Activated CD8-positive, alpha-beta memory T cell treated with anti-CD3 and anti-CD28 coated beads, Interleukin-2, amount 10 ng/mL, durations not matched to agents 7 days and 5 days (primary cell): ENCODE measurements at regions not wholly inside any gene's neighbourhood (a gene's known extent, or its start where the extent isn't known, plus 50 kb on each side); places are given as distances from the start of the nearest gene placed in this dataset.

Experiments
- ATAC-seq: fragments of 150-1000 bp; cut with Tn5 transposase; one replicate; pipeline ENCODE4 v1.10.0; 2021; ENCODE audit warnings: moderate library complexity
- CTCF ChIA-PET: fragments of 350-600 bp; sonication (Branson Sonifier 250); formaldehyde crosslinking; loops from one replicate; lab custom pipeline; 2021; ENCODE audit warnings: antibody characterized with exemption; lab: Charles Lee
- DNase-seq: peaks from one replicate; pipeline ENCODE4 v3.0.0-alpha.2; 2020
- H3K27ac Mint-ChIP-seq: one replicate; pipeline ENCODE4 v1.8.0; 2021; ENCODE audit warnings: mild to moderate bottlenecking, mixed read lengths
- H3K27me3 Mint-ChIP-seq: one replicate; pipeline ENCODE4 v1.8.0; 2021; ENCODE audit warnings: mixed read lengths
- H3K36me3 Mint-ChIP-seq: one replicate; pipeline ENCODE4 v1.8.0; 2021; ENCODE audit warnings: mild to moderate bottlenecking, mixed read lengths
- H3K4me1 Mint-ChIP-seq: one replicate; pipeline ENCODE4 v1.8.0; 2021; ENCODE audit warnings: mixed read lengths
- H3K4me3 Mint-ChIP-seq: one replicate; pipeline ENCODE4 v1.8.0; 2021; ENCODE audit warnings: mild to moderate bottlenecking, moderate library complexity, mixed read lengths
- H3K9me3 Mint-ChIP-seq: one replicate; pipeline ENCODE4 v1.8.0; 2022; ENCODE audit warnings: low read depth, mixed read lengths

DNA sequence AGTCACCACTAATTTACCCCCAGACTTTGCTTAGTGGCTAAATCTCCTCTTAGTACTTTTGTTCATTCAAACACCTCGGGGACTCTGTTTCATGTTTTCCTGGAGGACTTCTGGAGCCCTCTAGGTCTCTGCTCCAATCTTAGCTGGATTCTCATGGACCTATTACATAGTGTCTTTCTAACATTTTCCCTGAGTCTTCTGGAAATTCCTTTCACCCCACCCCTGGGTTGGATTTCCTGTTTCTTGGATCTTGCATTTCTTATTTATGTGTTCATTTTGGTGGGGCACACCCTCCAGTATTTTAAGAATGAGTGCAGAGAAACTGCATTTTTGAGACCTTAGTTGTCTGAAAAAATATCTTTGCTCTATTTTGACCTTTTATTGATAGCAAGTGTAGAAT, 220.1 kb downstream of the BLID start:
- H3K4me1 Mint-ChIP-seq: no peaks in the 10 kb centered on the region
- no peak overlapping the region for H3K4me3 Mint-ChIP-seq
- DNase-seq (no peak), ATAC-seq (no peak)
- no peaks in the 10 kb centered on the region for H3K36me3 Mint-ChIP-seq
- H3K27me3 Mint-ChIP-seq: no peaks in the 10 kb centered on the region
- CTCF ChIA-PET: no interaction called here
- H3K27ac Mint-ChIP-seq: no peak overlapping the region
- peaks cover 5% of the 10 kb centered on the region for H3K9me3 Mint-ChIP-seq

DNA sequence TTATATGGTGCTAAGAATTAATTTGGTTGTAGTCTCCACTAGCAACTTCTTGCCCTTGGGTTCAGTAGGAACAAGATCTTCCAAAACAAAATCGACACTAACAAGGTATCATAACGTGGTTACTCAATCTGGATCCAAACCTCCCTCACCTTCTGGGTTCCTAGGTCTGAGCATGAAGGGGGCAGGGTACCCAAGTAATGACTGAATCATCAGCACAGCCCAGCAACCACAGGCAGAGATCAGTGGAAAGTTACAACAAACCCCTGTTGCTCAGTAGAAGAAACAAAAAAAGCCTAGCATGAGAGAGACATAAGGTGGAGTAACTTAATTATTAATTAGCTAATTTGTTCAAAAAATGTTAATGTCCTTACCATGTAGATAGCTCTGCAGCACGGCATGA, 221.4 kb downstream of the BLID start:
- no peak for DNase-seq
- H3K9me3 Mint-ChIP-seq: peaks cover 5% of the 10 kb centered on the region
- H3K27me3 Mint-ChIP-seq: no peaks in the 10 kb centered on the region
- H3K27ac Mint-ChIP-seq: no peak overlapping the region
- H3K36me3 Mint-ChIP-seq: no peaks in the 10 kb centered on the region
- CTCF ChIA-PET: no interaction called here
- no peak for ATAC-seq
- H3K4me3 Mint-ChIP-seq: no peak overlapping the region
- no peaks in the 10 kb centered on the region for H3K4me1 Mint-ChIP-seq

DNA sequence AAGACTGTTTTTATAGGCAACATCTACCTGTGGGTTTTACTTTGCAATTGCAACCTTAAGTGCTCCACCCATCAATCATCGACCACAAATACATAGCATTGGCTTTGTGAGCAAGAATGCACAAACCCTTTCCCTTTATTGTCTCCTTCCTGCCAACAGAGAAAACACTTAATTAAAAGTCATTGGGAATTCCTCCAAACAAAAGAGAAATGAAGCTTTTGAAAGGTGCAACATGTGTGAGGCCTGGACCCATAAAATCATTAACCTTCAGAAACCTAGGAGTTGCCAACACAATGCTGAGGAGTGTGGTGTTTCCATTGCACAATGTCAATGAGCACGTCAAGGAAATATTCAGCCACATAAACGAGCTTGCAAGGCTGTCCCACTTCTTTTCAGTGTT, 223.2 kb downstream of the BLID start:
- no peaks in the 10 kb centered on the region for H3K36me3 Mint-ChIP-seq
- ATAC-seq (no peak), DNase-seq (no peak)
- CTCF ChIA-PET: no interaction called here
- H3K27me3 Mint-ChIP-seq: no peaks in the 10 kb centered on the region
- no peak overlapping the region for H3K27ac Mint-ChIP-seq
- peaks cover 5% of the 10 kb centered on the region for H3K9me3 Mint-ChIP-seq
- no peak overlapping the region for H3K4me3 Mint-ChIP-seq
- H3K4me1 Mint-ChIP-seq: no peaks in the 10 kb centered on the region

DNA sequence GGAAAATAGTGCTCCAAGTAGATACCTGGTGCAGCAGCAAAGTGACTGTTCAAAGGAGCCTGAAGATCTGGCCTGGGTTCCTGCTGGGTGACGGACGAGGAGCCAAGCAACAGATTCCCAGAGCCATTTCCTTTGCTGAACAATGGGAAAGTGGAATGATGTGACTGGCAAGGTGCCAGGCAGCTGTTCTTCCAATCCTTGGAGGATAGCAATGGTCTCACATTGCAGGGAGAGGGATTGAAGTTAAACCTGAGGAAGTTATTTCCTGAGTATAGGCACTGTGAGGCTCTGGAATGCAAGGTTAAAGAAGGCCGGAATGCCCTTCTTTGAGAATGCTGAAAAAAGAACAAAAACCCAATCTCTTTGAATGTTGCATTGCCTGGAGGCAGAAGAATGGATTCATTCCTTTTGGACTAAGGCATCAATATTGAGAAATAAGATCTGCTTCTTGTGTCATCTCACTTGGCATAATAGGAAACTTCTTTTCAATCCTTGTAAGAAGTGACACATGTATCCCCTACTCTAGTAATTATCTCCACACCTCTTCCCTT, 223.8 kb downstream of the BLID start:
- CTCF ChIA-PET: no interaction called here
- Mint-ChIP-seq H3K4me3 (no peak overlapping the region), H3K4me1 (no peaks in the 10 kb centered on the region), H3K27me3 (no peaks in the 10 kb centered on the region), H3K27ac (no peak overlapping the region), H3K9me3 (peaks cover 5% of the 10 kb centered on the region), H3K36me3 (no peaks in the 10 kb centered on the region)
- DNase-seq (no peak), ATAC-seq (no peak)

DNA sequence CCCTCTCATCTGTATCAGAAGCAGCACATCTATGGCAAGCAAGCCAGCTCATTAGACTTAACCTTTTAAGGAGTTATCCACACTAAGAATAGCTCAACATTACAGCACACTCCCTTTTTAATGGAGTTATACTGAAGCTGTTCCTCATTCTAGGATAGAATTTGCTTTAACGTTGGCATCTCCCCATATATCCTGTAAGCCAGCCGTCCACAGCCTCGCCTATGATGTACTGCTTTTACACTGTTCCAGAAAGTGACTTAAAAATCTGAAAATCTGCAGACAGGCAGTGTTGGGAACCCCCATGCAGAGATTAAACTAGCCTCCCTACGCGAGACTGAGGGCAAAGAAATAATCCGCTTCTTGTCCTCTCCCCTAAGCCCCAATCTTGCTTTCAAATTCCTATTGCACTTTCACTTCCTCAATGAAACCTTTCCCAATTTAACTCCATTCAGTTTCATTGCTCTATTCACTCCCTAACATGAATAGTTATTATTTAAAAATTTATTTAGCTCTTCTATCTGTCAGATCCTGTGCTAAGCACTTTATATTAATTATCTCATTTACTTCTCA, 225.0 kb downstream of the BLID start:
- ATAC-seq (no peak), DNase-seq (no peak)
- no peaks in the 10 kb centered on the region for H3K4me1 Mint-ChIP-seq
- CTCF ChIA-PET: no interaction called here
- H3K27ac Mint-ChIP-seq: no peak overlapping the region
- H3K36me3 Mint-ChIP-seq: no peaks in the 10 kb centered on the region
- peaks cover 5% of the 10 kb centered on the region for H3K9me3 Mint-ChIP-seq
- H3K4me3 Mint-ChIP-seq: no peak overlapping the region
- no peaks in the 10 kb centered on the region for H3K27me3 Mint-ChIP-seq

DNA sequence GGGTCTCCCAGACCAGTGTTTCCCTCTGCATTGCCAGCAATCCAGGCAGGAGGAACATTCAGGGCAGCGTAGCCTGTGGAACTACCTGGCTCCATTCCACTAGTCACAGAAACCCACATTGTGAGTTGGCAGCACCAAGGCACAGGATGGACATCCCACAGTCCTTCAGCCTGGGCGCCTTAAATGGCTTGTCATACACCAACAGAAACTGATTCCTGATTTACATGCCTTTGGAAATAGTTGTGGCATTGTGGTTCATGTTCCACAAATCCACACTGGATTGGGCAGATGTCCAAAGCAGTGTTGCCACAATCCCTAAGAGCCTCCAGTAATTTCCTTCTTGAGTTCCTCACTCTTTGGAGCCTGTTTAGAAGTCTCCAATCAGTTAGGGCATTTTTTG, 225.6 kb downstream of the BLID start:
- no peak for DNase-seq
- H3K27ac Mint-ChIP-seq: no peak overlapping the region
- no peaks in the 10 kb centered on the region for H3K36me3 Mint-ChIP-seq
- H3K4me3 Mint-ChIP-seq: no peak overlapping the region
- ATAC-seq: no peak
- no peaks in the 10 kb centered on the region for H3K27me3 Mint-ChIP-seq
- H3K4me1 Mint-ChIP-seq: no peaks in the 10 kb centered on the region
- H3K9me3 Mint-ChIP-seq: peaks cover 5% of the 10 kb centered on the region
- CTCF ChIA-PET: no interaction called here

DNA sequence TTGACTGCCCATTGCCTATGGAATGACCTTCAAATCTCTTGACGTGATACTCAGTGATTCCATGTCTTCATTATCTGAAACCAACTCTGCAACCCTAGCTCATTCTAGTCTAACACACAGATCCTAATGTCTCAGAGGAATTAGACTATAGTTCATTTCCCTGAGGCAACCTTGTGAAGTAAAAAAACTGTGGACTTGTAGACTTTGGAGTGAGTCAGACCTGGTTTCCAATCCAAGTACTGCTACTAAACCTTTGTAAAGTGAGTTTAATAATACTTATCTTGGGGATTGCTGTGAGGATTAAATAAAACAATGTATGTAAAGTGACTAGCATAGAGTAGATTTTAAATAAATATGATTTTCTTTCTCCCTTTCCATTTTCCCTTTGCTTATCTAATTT, 226.1 kb downstream of the BLID start:
- CTCF ChIA-PET: no interaction called here

DNA sequence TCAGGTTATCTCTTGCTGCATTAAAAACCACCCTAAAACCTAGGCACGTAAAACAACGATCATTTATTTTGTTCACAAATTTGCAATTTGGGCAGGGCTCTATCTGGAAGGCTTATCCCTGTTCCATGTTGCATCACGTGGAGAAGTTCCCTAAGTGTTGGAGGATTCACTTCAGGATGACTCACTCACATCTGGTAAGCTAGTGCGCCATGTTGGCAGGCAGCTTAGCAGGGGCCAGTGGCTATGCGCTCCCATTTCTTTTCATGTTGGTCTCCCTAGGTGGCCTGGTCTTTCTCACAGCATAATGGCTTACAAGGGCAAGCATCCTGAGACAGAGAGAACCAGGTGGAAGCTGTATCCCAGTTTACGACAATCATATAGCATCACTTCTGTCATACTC, 226.8 kb downstream of the BLID start:
- Mint-ChIP-seq H3K36me3 (no peaks in the 10 kb centered on the region), H3K4me1 (no peaks in the 10 kb centered on the region), H3K27me3 (no peaks in the 10 kb centered on the region), H3K9me3 (peaks cover 5% of the 10 kb centered on the region), H3K4me3 (no peak overlapping the region), H3K27ac (no peak overlapping the region)
- ATAC-seq (no peak), DNase-seq (no peak)
- CTCF ChIA-PET: no interaction called here

More for the DNA sequence above, 226.1 kb downstream of the BLID start:
- no peak overlapping the region for H3K4me3 Mint-ChIP-seq
- H3K4me1 Mint-ChIP-seq: no peaks in the 10 kb centered on the region
- no peak overlapping the region for H3K27ac Mint-ChIP-seq
- H3K36me3 Mint-ChIP-seq: no peaks in the 10 kb centered on the region
- ATAC-seq: no peak
- no peak for DNase-seq
- H3K9me3 Mint-ChIP-seq: peaks cover 5% of the 10 kb centered on the region
- no peaks in the 10 kb centered on the region for H3K27me3 Mint-ChIP-seq

DNA sequence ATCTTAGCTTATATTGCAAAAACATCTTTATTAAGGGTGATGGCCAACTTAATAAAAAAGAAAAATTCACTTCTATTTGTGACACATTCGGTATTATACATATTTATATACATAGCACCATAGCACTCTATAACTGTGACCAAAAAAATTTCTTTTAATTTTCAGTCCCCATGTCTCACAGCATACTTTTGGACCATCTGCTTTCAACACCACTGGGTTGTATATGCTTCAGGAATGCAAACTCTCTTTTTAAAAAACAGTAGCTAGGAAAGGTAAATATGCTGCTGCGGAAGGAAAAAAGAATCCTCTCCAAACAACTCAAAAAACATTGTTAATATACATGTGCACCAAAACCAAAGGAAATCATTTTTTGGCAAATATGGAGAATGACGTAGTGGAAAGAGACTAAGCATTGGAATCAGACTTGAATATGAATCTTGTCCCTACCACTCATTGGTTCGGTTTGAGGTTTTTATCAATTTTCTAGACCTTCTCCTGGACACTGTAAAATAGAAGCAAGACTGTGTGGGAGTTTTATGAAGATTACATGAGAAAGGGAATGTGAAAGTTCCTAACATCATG, 227.9 kb downstream of the BLID start:
- no peak for DNase-seq
- H3K36me3 Mint-ChIP-seq: no peaks in the 10 kb centered on the region
- no peaks in the 10 kb centered on the region for H3K4me1 Mint-ChIP-seq
- no peak overlapping the region for H3K4me3 Mint-ChIP-seq
- H3K27me3 Mint-ChIP-seq: no peaks in the 10 kb centered on the region
- ATAC-seq: no peak
- no peak overlapping the region for H3K27ac Mint-ChIP-seq
- no peaks in the 10 kb centered on the region for H3K9me3 Mint-ChIP-seq
- CTCF ChIA-PET: no interaction called here

DNA sequence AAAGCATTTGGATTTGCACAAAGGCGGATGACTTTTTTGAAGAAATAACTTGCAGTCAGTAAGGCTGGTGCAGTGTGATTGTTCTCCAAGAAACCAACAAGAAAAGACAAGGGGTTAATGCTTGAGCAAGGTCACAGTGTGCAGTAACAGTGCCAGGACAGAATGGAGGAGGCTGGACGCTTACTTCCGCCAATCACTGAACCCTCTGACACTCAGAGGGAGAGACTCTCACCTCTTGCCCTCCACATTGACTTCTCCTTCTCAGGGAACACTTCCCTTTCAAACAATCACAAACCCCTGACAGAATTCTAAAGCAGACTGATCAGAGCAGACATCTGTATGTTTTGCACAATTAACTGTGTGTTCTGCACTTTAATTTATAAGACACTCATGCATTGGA, 228.4 kb downstream of the BLID start:
- no peak overlapping the region for H3K4me3 Mint-ChIP-seq
- H3K9me3 Mint-ChIP-seq: no peaks in the 10 kb centered on the region

DNA sequence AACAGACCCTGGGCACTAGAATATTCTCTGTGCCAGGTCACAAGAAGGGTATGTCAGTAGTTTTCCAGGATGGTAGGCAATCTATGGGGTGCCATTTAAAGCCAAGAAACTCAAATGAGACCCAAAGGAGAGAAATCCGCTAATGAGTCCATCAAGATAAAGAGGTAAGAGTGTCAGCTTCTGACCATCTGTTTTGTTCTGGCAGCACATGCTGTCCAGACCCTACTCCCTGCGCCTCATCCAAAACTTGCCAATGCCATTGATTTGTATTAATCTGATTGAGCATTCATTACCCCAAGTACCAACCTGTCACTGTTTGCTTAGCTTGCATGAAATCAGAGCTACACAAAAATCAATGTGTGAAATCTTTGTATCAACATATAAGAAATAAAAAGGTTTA, 229.0 kb downstream of the BLID start:
- DNase-seq (no peak), ATAC-seq (no peak)
- Mint-ChIP-seq H3K27me3 (no peaks in the 10 kb centered on the region), H3K9me3 (no peaks in the 10 kb centered on the region), H3K36me3 (no peaks in the 10 kb centered on the region), H3K4me3 (no peak overlapping the region), H3K27ac (no peak overlapping the region), H3K4me1 (no peaks in the 10 kb centered on the region)
- CTCF ChIA-PET: no interaction called here

More for the DNA sequence above, 228.4 kb downstream of the BLID start:
- DNase-seq: no peak
- CTCF ChIA-PET: no interaction called here
- Mint-ChIP-seq H3K27me3 (no peaks in the 10 kb centered on the region), H3K36me3 (no peaks in the 10 kb centered on the region), H3K4me1 (no peaks in the 10 kb centered on the region), H3K27ac (no peak overlapping the region)
- ATAC-seq: no peak

DNA sequence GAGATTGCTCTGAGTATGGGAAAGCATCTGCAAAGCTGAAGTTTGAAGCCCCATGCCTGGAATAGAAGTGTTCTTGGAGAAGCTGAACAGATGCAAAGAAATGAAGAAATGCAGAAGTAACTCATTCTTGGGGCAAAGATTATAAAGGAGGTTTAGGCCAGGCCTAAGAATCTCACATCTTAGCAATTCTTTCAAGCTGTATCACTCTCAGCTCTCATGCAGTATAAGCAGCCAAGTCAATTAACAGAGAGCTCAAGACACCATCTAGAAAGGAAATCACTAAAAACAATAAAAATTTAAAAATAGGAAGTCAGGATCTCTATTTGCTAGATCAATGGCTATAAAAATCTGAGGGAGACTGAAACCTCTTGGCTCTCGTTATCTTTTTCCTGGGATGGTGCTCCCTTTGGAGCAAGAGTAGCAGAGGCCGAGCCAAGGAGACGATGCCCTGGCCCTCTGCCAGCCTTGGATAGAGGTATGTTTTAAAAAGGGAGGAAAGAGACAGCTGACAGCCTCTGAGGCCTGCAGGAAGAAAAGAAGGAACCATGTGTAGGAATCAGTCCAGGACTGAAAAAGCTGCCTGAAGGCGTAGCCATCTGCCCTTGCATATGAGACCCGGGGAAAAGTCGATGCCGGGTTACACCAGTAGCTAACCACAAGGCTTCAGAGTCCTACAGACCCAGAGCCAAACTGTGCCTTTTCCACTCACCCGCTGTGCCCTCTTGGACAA, 229.8 kb downstream of the BLID start:
- no peak overlapping the region for H3K4me3 Mint-ChIP-seq
- H3K27me3 Mint-ChIP-seq: no peaks in the 10 kb centered on the region
- H3K36me3 Mint-ChIP-seq: no peaks in the 10 kb centered on the region
- ATAC-seq (no peak), DNase-seq (no peak)
- H3K4me1 Mint-ChIP-seq: no peaks in the 10 kb centered on the region
- H3K27ac Mint-ChIP-seq: no peak overlapping the region
- CTCF ChIA-PET: no interaction called here
- H3K9me3 Mint-ChIP-seq: no peaks in the 10 kb centered on the region

DNA sequence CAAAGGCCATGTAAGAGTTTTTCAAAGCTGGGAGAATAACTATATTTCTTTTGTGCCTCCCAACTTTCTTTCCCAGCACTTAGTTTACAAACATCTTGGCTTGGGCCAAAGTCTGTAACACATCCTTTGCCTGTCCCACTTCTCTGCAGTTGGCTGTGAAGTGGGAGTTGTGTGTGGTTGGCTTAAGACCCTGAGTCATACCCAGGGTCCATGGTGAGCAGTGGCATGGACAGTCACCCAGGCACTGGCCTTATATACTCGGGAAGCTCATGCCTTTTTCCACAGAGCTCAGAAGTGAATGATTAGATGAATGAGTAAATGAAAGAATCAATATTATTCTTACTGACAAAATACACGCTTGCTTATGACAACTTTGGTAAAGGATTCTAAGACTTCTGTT, 231.4 kb downstream of the BLID start:
- H3K27ac Mint-ChIP-seq: no peak overlapping the region
- no peaks in the 10 kb centered on the region for H3K4me1 Mint-ChIP-seq
- ATAC-seq: no peak
- H3K4me3 Mint-ChIP-seq: no peak overlapping the region
- H3K36me3 Mint-ChIP-seq: no peaks in the 10 kb centered on the region
- no peak for DNase-seq
- no peaks in the 10 kb centered on the region for H3K27me3 Mint-ChIP-seq
- CTCF ChIA-PET: no interaction called here
- H3K9me3 Mint-ChIP-seq: no peaks in the 10 kb centered on the region

DNA sequence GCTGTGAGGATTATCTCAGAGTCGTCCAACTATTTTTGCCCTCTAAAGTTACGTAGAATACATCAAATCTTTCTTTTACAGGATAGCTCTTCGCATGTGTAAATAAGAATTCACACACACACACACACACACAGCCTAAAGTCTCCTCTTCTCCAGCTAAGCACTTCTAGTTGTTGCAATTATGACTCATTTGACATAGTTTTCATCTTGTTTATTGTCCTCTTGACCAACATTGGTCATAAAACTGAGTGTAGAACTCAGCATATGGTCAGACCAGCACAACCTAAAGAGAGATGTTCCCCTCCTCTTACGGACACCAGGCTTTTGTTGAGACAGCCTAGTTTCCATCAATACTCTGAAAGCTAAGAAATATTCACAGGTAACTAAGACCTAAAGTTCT, 234.2 kb downstream of the BLID start:
- Mint-ChIP-seq H3K27ac (no peak overlapping the region), H3K27me3 (no peaks in the 10 kb centered on the region), H3K36me3 (no peaks in the 10 kb centered on the region), H3K4me1 (no peaks in the 10 kb centered on the region), H3K4me3 (no peak overlapping the region), H3K9me3 (no peaks in the 10 kb centered on the region)
- ATAC-seq (no peak), DNase-seq (no peak)
- CTCF ChIA-PET: no interaction called here
